H1 (cell line): ENCODE measurements at regions not wholly inside any gene's neighbourhood (a gene's known extent, or its start where the extent isn't known, plus 50 kb on each side); places are given as distances from the start of the nearest gene placed in this dataset.

Source experiments
- CTCF ChIA-PET: fragments of 300-600 bp; sonication (Branson Sonifier 250); formaldehyde crosslinking; loops from one replicate; lab custom pipeline; 2021; ENCODE audit not compliant: partially characterized antibody; lab: Charles Lee
- POLR2A ChIA-PET: fragments of 300-600 bp; sonication (Branson Sonifier 250); formaldehyde crosslinking; loops from one replicate; lab custom pipeline; 2021; ENCODE audit warnings: inconsistent platforms; ENCODE audit not compliant: partially characterized antibody; lab: Charles Lee
- DNase-seq, 2 experiments: peaks; one replicate each; pipeline versions ENCODE4 v3.0.0 to v3.0.0-alpha.2; 2010 to 2022; ENCODE audit warnings: low spot score in 2 of 2, low read depth in 1 of 2, mixed read lengths in 1 of 2
- FAIRE-seq: peaks from 2 replicates; lab custom pipeline; 2011; peaks lifted over from hg19 to GRCh38; lab: Jason Lieb, UNC
- H2AFZ ChIP-seq: 2 replicates; pipeline ENCODE4 v1.8.1; 2012; ENCODE audit warnings: low read length, inconsistent platforms
- H2AK5ac ChIP-seq: 2 replicates; pipeline ENCODE4 v1.6.1; 2013; ENCODE audit warnings: low read depth, low read length
- H2BK120ac ChIP-seq: replicated peaks from 2 replicates; pipeline ENCODE3; 2013; ENCODE audit warnings: low read depth, low read length, inconsistent platforms
- H2BK12ac ChIP-seq: 2 replicates; pipeline ENCODE4 v1.6.1; 2013; ENCODE audit warnings: low read depth, low read length
- H2BK15ac ChIP-seq: 2 replicates; pipeline ENCODE4 v1.6.1; 2013; ENCODE audit warnings: low read length
- H2BK20ac ChIP-seq: 2 replicates; pipeline ENCODE4 v1.6.1; 2013; ENCODE audit warnings: low read length
- H2BK5ac ChIP-seq: 2 replicates; pipeline ENCODE4 v1.6.1; 2013; ENCODE audit warnings: low read depth, low read length
- H3K14ac ChIP-seq: 2 replicates; pipeline ENCODE4 v1.6.1; 2013; ENCODE audit warnings: inconsistent platforms; ENCODE audit not compliant: insufficient read length
- H3K18ac ChIP-seq: 2 replicates; pipeline ENCODE4 v1.6.1; 2013; ENCODE audit warnings: low read length; ENCODE audit errors: extremely low read depth
- H3K23ac ChIP-seq: 2 replicates; pipeline ENCODE4 v1.6.1; 2013; ENCODE audit warnings: inconsistent platforms; ENCODE audit not compliant: insufficient read length
- H3K23me2 ChIP-seq: 2 replicates; pipeline ENCODE4 v1.6.1; 2013; ENCODE audit warnings: low read depth, low read length
- H3K27ac ChIP-seq: 2 replicates; pipeline ENCODE4 v1.6.1; 2011; ENCODE audit warnings: low read depth, low read length, inconsistent platforms
- H3K27me3 ChIP-seq, 4 experiments: replicated peaks in 1 of 4; 1 replicate in 1 of 4; 2 replicates in 3 of 4; pipeline versions ENCODE4 v1.6.1 to v1.8.1; 2011 to 2013; ENCODE audit warnings: low read length in 3 of 4, mild to moderate bottlenecking in 3 of 4, inconsistent platforms in 2 of 4, mixed read lengths in 2 of 4, moderate library complexity in 1 of 4; ENCODE audit not compliant: control insufficient read depth in 3 of 4, insufficient read depth in 3 of 4; ENCODE audit errors: extremely low read depth in 1 of 4
- H3K36me3 ChIP-seq, 4 experiments: 2 replicates each; pipeline versions ENCODE4 v1.6.1 to v1.8.1; 2011 to 2013; ENCODE audit warnings: mild to moderate bottlenecking in 4 of 4, low read length in 3 of 4, moderate library complexity in 2 of 4, control low read depth in 1 of 4, inconsistent platforms in 1 of 4; ENCODE audit not compliant: insufficient read depth in 4 of 4, control insufficient read depth in 2 of 4
- H3K4ac ChIP-seq: replicated peaks from 2 replicates; pipeline ENCODE3; 2013; ENCODE audit warnings: low read length, low read depth, mixed read lengths, inconsistent platforms; ENCODE audit not compliant: insufficient read length
- H3K4me1 ChIP-seq, 4 experiments: replicated peaks in 1 of 4; 1 replicate in 1 of 4; 2 replicates in 3 of 4; pipeline versions ENCODE4 v1.6.1 to v1.8.1; 2011 to 2013; ENCODE audit warnings: low read length in 3 of 4, inconsistent platforms in 2 of 4, mixed read lengths in 1 of 4; ENCODE audit not compliant: insufficient read depth in 4 of 4, control insufficient read depth in 3 of 4
- H3K4me2 ChIP-seq, 2 experiments: 2 replicates each; pipeline versions ENCODE4 v1.6.1 to v1.8.1; 2011 to 2013; ENCODE audit warnings: low read depth in 2 of 2, low read length in 2 of 2, control low read depth in 1 of 2, inconsistent platforms in 1 of 2, mild to moderate bottlenecking in 1 of 2; ENCODE audit not compliant: insufficient read depth in 1 of 2
- H3K4me3 ChIP-seq, 4 experiments: fragments of 200-600, 300-600 bp in 1 of 4; sonication (generic), shearing (Covaris generic), sonication (Bioruptor Twin) in 1 of 4; 2 replicates each; pipeline versions ENCODE4 v1.5.1 to v1.8.1; 2011 to 2016; ENCODE audit warnings: low read length in 4 of 4, low read depth in 3 of 4, control low read depth in 2 of 4, inconsistent platforms in 2 of 4, mild to moderate bottlenecking in 2 of 4, mixed read lengths in 1 of 4, moderate library complexity in 1 of 4; ENCODE audit not compliant: insufficient read depth in 2 of 4; ENCODE audit errors: extremely low read depth in 1 of 4
- H3K56ac ChIP-seq: replicated peaks from 2 replicates; pipeline ENCODE3; 2013; ENCODE audit warnings: low read depth, mild to moderate bottlenecking, mixed read lengths, low read length, inconsistent platforms; ENCODE audit not compliant: insufficient read length
- H3K79me1 ChIP-seq: 2 replicates; pipeline ENCODE4 v1.6.1; 2013; ENCODE audit warnings: low read depth, low read length, control low read depth
- H3K79me2 ChIP-seq, 2 experiments: 2 replicates each; pipeline versions ENCODE4 v1.6.1 to v1.8.1; 2012 to 2013; ENCODE audit warnings: low read length in 2 of 2, mild to moderate bottlenecking in 2 of 2, inconsistent platforms in 1 of 2; ENCODE audit not compliant: insufficient read depth in 2 of 2, control insufficient read depth in 1 of 2
- H3K9ac ChIP-seq, 4 experiments: replicated peaks in 1 of 4; 1 replicate in 1 of 4; 2 replicates in 3 of 4; pipeline versions ENCODE4 v1.6.1 to v1.8.1; 2011 to 2013; ENCODE audit warnings: low read depth in 3 of 4, low read length in 3 of 4, control low read depth in 2 of 4, mild to moderate bottlenecking in 2 of 4, moderate library complexity in 2 of 4, inconsistent platforms in 1 of 4; ENCODE audit errors: extremely low read depth in 1 of 4
- H3K9me3 ChIP-seq, 2 experiments: 2 replicates each; pipeline versions ENCODE4 v1.6.1 to v1.8.1; 2012 to 2013; ENCODE audit warnings: mild to moderate bottlenecking in 2 of 2, moderate library complexity in 2 of 2, control low read depth in 1 of 2, inconsistent platforms in 1 of 2, low read depth in 1 of 2, low read length in 1 of 2, mixed read lengths in 1 of 2; ENCODE audit not compliant: insufficient read depth in 2 of 2
- H4K20me1 ChIP-seq, 2 experiments: replicated peaks in 1 of 2; 2 replicates each; pipeline versions ENCODE3 to v1.8.1; 2011 to 2013; ENCODE audit warnings: inconsistent platforms in 2 of 2, low read length in 2 of 2, mild to moderate bottlenecking in 1 of 2; ENCODE audit not compliant: insufficient read depth in 2 of 2, control insufficient read depth in 1 of 2
- H4K5ac ChIP-seq: 2 replicates; pipeline ENCODE4 v1.6.1; 2013; ENCODE audit warnings: low read length, low read depth, mixed read lengths, inconsistent platforms; ENCODE audit not compliant: insufficient read length
- H4K8ac ChIP-seq: 2 replicates; pipeline ENCODE4 v1.8.0; 2013; ENCODE audit warnings: mild to moderate bottlenecking, moderate library complexity, low read length, inconsistent platforms; ENCODE audit not compliant: insufficient read depth; ENCODE audit errors: extremely low read depth
- H4K91ac ChIP-seq: replicated peaks from 2 replicates; pipeline ENCODE3; 2013; ENCODE audit warnings: low read length, mixed read lengths, inconsistent platforms; ENCODE audit not compliant: insufficient read length
- ATF2 ChIP-seq: IDR thresholded peaks from 2 replicates; pipeline ENCODE4 v1.6.1; 2012; ENCODE audit warnings: low read length, inconsistent platforms
- CBX5 ChIP-seq: fragments of 300-800, 300-1000 bp; sonication (generic); IDR thresholded peaks from 2 replicates; pipeline ENCODE4 v1.7.1; 2016; ENCODE audit warnings: antibody characterized with exemption, low read length, low read depth
- GABPA ChIP-seq: IDR thresholded peaks from 2 replicates; pipeline ENCODE4 v1.6.1; 2011; ENCODE audit warnings: mild to moderate bottlenecking, low read length, moderate library complexity, borderline replicate concordance; ENCODE audit not compliant: insufficient read depth
- NANOG ChIP-seq: IDR thresholded peaks from 2 replicates; pipeline ENCODE4 v1.6.1; 2011; ENCODE audit warnings: low read length, low read depth, mild to moderate bottlenecking, inconsistent platforms; ENCODE audit not compliant: insufficient read depth, poor library complexity, severe bottlenecking
- NRF1 ChIP-seq: IDR thresholded peaks from 2 replicates; pipeline ENCODE4 v1.6.1; 2011; ENCODE audit warnings: mild to moderate bottlenecking, low read depth, low read length, improper control_type of control experiment
- SP1 ChIP-seq: IDR thresholded peaks from 2 replicates; pipeline ENCODE4 v1.6.1; 2011; ENCODE audit warnings: low read depth, low read length
- SP2 ChIP-seq: IDR thresholded peaks from 2 replicates; pipeline ENCODE4 v1.6.1; 2012; ENCODE audit warnings: mild to moderate bottlenecking, low read length, inconsistent platforms
- WGBS, 2 experiments: shearing (Covaris generic) in 1 of 2; methylation state at CpG; one replicate each; pipeline versions ENCODE4 v1.1.6 to v1.1.7; 2013 to 2015; ENCODE audit warnings: low lambda C conversion rate in 2 of 2, mixed read lengths in 2 of 2, inconsistent platforms in 1 of 2, low coverage in 1 of 2, missing lambda C conversion rate in 1 of 2; ENCODE audit not compliant: insufficient replicate concordance in 2 of 2, insufficient coverage in 1 of 2, insufficient read length in 1 of 2; ENCODE audit errors: extremely low coverage in 1 of 2, missing lambda C conversion rate in 1 of 2; 5-methylcytosine and 5-hydroxymethylcytosine counted together

- Histone ChIP-seq H3K9ac (no peak overlapping the region), H4K8ac (no peak overlapping the region), H2BK20ac (no peak overlapping the region), H3K23me2 (peaks cover 17% of the 10 kb centered on the region; the same call in 1 of the 2 replicates), H3K14ac (no peak overlapping the region), H3K4me3 (no peak overlapping the region), H3K36me3 (no peaks in the 10 kb centered on the region), H3K79me2 (no peaks in the 10 kb centered on the region), H4K20me1 (no peaks in the 10 kb centered on the region), H2BK120ac (no peak overlapping the region), H3K9me3 (peaks cover 0 to 2% of the 10 kb centered on the region in 2 experiments; a peak in 1 of 4 replicates), H2BK12ac (no peak overlapping the region), H2BK15ac (no peak overlapping the region), H3K23ac (no peak overlapping the region), H3K4ac (no peak overlapping the region), H3K56ac (no peak overlapping the region), H4K91ac (no peak overlapping the region), H2BK5ac (no peak overlapping the region), H3K79me1 (no peaks in the 10 kb centered on the region), H2AK5ac (no peak overlapping the region), H3K27me3 (peaks cover 7 to 34% (median 31%) of the 10 kb centered on the region in 4 experiments), H3K4me2 (no peak overlapping the region), H4K5ac (no peak overlapping the region), H2AFZ (no peak overlapping the region), H3K27ac (no peak overlapping the region), H3K18ac (no peak overlapping the region), H3K4me1 (peaks cover 2 to 14% (median 5%) of the 10 kb centered on the region in 4 experiments; a peak in 5 of 7 replicates)
- ChIA-PET CTCF (interaction anchor here (1.1 to 1.5 kb wide), 2 partner anchors 319 to 321 kb away, joined by 3 read pairs; no protein-coding TSS in a partner anchor), POLR2A (no interaction called here)
- FAIRE-seq = no peak
- WGBS, 2 experiments = 89% methylated on average over 2 of the region's 2 CpGs; no CpG with 5 or more reads in 1 of the 2 experiments
- TF ChIP-seq CBX5 = no peak
- no peak for TF ChIP-seq SP1
- no peak for TF ChIP-seq GABPA
- no peak for TF ChIP-seq NRF1
- no peak for TF ChIP-seq SP2
- no peak for TF ChIP-seq ATF2
- no peak for TF ChIP-seq NANOG
- DNase-seq = peak in 1 of 2 experiments; percentile 10
These were observed 164.3 kb upstream of the SIX2 start for GRCh38 chr2:45173513-45173912.
